KMS-11 (cell line): ENCODE measurements at regions not wholly inside any gene's neighbourhood (a gene's known extent, or its start where the extent isn't known, plus 50 kb on each side); places are given as distances from the start of the nearest gene placed in this dataset.

Experiments used
- H2AFZ ChIP-seq: fragments of 200-600 bp; sonication (generic); 2 replicates; pipeline ENCODE4 v1.6.1; 2016; ENCODE audit warnings: antibody characterized with exemption, mixed run types, low read depth
- H3K27ac ChIP-seq: fragments of 200-600 bp; sonication (generic); 2 replicates; pipeline ENCODE4 v1.6.1; 2016; ENCODE audit warnings: mild to moderate bottlenecking, mixed run types
- H3K27me3 ChIP-seq: fragments of 200-600 bp; sonication (generic); 2 replicates; pipeline ENCODE4 v1.6.1; 2017; ENCODE audit warnings: mild to moderate bottlenecking, low read depth, mixed run types, moderate library complexity; ENCODE audit not compliant: insufficient read depth
- H3K36me3 ChIP-seq: fragments of 200-600 bp; sonication (generic); 2 replicates; pipeline ENCODE4 v1.6.1; 2017; ENCODE audit warnings: mild to moderate bottlenecking, mixed run types; ENCODE audit not compliant: insufficient read depth
- H3K4me1 ChIP-seq: fragments of 200-600 bp; sonication (generic); 2 replicates; pipeline ENCODE4 v1.6.1; 2016; ENCODE audit warnings: mild to moderate bottlenecking, low read depth, mixed run types; ENCODE audit not compliant: poor library complexity, severe bottlenecking
- H3K4me2 ChIP-seq: fragments of 200-600 bp; sonication (generic); 2 replicates; pipeline ENCODE4 v1.7.0; 2016; ENCODE audit warnings: mild to moderate bottlenecking, mixed run types
- H3K4me3 ChIP-seq: fragments of 200-600 bp; sonication (generic); IDR thresholded peaks from 2 replicates; pipeline ENCODE4 v1.6.1; 2017; ENCODE audit warnings: low read depth, low read length, mixed read lengths; ENCODE audit not compliant: insufficient read depth
- H3K79me2 ChIP-seq: fragments of 200-600 bp; sonication (generic); 2 replicates; pipeline ENCODE4 v1.6.1; 2016; ENCODE audit warnings: low read depth, mixed run types; ENCODE audit not compliant: insufficient read depth
- H3K9ac ChIP-seq: fragments of 200-600 bp; sonication (generic); 2 replicates; pipeline ENCODE4 v1.6.1; 2016; ENCODE audit warnings: mild to moderate bottlenecking, mixed run types
- H4K20me1 ChIP-seq: fragments of 200-600 bp; sonication (generic); 2 replicates; pipeline ENCODE4 v1.6.1; 2016; ENCODE audit warnings: mild to moderate bottlenecking, mixed run types; ENCODE audit not compliant: insufficient read depth
- TF ChIP-seq, protein P1 (sequence below): fragments of 200-600 bp; sonication (generic); conservative IDR thresholded peaks from 2 replicates; pipeline ENCODE4 v1.6.1; 2017; ENCODE audit warnings: low read depth, mild to moderate bottlenecking, antibody characterized with exemption, low read length, moderate library complexity, mixed read lengths

DNA sequence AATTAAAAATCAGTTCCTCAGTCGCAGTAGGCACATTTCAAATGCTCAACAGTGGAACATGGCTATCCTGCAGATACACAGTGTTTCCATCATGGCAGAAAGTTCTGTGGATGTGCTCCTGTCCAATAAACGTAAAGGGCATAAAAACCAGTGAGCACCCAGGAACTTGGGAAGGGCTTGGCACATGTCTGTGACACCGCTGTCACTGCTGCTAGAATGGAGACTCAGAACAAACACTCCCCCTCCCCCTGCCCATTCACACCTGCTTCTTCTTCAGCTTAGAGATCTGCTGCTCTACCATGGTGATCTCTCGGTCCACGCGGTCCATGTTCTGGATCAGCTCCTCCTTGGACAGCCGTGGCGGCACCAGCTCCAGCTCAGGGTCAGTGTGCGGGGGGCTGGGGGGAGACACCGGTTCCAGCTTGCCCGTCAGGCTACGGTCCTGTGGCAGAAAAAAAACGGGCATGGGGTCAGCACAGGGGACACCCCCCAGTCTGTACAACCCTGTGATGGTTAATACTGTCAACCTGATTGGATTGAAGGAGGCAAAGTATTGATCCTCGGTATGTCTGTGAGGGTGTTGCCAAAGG is 94.6 kb downstream of the NCOR2 start:
- Histone ChIP-seq H2AFZ (no peak overlapping the region), H3K27ac (no peak overlapping the region), H3K4me3 (no peak overlapping the region), H3K9ac (no peak overlapping the region), H3K27me3 (no peaks in the 10 kb centered on the region), H4K20me1 (no peaks in the 10 kb centered on the region), H3K4me2 (no peak overlapping the region), H3K79me2 (no peaks in the 10 kb centered on the region), H3K36me3 (0 out of 2 replicates have a peak, but pooled peaks cover 3% of the 10 kb centered on the region), H3K4me1 (no peaks in the 10 kb centered on the region)
- TF ChIP-seq, protein P1, sequence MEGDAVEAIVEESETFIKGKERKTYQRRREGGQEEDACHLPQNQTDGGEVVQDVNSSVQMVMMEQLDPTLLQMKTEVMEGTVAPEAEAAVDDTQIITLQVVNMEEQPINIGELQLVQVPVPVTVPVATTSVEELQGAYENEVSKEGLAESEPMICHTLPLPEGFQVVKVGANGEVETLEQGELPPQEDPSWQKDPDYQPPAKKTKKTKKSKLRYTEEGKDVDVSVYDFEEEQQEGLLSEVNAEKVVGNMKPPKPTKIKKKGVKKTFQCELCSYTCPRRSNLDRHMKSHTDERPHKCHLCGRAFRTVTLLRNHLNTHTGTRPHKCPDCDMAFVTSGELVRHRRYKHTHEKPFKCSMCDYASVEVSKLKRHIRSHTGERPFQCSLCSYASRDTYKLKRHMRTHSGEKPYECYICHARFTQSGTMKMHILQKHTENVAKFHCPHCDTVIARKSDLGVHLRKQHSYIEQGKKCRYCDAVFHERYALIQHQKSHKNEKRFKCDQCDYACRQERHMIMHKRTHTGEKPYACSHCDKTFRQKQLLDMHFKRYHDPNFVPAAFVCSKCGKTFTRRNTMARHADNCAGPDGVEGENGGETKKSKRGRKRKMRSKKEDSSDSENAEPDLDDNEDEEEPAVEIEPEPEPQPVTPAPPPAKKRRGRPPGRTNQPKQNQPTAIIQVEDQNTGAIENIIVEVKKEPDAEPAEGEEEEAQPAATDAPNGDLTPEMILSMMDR, result no peak

- H3K4me2 ChIP-seq, result no peak overlapping the region
- H3K4me1 ChIP-seq, result no peaks in the 10 kb centered on the region
- H3K36me3 ChIP-seq, result 0 out of 2 replicates have a peak, but pooled peaks cover 3% of the 10 kb centered on the region
- TF ChIP-seq, protein P1, result no peak
- H4K20me1 ChIP-seq, result no peaks in the 10 kb centered on the region
- no peak overlapping the region for H3K4me3 ChIP-seq
- H2AFZ ChIP-seq, result no peak overlapping the region
- H3K27ac ChIP-seq, result no peak overlapping the region
- H3K27me3 ChIP-seq, result no peaks in the 10 kb centered on the region
- H3K9ac ChIP-seq, result no peak overlapping the region
- no peaks in the 10 kb centered on the region for H3K79me2 ChIP-seq
Observed at GRCh38 chr12:124471828-124472227, 95.6 kb downstream of the NCOR2 start.

DNA sequence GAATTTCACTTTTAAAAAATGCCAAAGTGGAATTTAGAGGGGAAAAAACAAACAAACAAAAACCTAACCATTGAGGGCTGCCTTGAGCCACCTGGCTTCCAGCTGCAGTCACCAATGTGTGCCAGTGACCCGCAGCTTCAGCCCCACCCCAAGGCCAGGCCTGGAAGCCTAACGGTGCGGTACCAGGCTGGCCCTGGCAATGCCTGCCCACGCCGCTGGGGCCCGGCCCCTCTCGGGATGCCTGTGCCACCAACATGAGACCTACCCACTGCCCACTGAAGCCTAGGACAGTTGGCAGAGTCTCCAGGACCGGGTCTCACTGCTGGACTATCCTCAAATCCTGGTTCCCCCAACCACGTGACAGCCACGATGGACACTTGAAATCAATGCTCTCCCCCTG is 96.6 kb downstream of the NCOR2 start:
- H3K4me1 ChIP-seq, result no peaks in the 10 kb centered on the region
- TF ChIP-seq, protein P1, result no peak
- no peaks in the 10 kb centered on the region for H3K36me3 ChIP-seq
- H2AFZ ChIP-seq, result no peak overlapping the region
- H4K20me1 ChIP-seq, result no peaks in the 10 kb centered on the region
- no peaks in the 10 kb centered on the region for H3K79me2 ChIP-seq
- no peaks in the 10 kb centered on the region for H3K27me3 ChIP-seq
- no peak overlapping the region for H3K27ac ChIP-seq
- H3K9ac ChIP-seq, result no peak overlapping the region
- no peak overlapping the region for H3K4me3 ChIP-seq
- no peak overlapping the region for H3K4me2 ChIP-seq

DNA sequence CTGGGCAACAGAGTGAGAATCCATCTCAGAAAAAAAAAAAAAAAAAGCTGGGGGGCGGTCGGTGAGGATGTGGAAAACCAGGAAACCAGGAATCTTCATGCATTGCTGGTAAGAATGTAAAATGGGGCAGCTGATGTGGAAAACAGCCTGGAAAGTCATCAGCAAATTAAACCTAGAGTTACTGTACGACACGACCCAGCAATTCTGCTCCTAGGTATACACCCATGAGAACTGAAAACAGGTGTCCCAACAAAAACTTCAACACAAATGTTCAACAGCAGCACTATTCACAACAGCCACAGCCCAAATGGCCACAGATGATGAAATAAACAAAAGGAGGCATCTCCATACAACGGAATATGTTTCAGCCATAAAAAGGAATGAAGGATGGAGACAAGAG is 97.3 kb downstream of the NCOR2 start:
- Histone ChIP-seq H3K9ac (no peak overlapping the region), H3K4me2 (no peak overlapping the region), H3K27me3 (no peaks in the 10 kb centered on the region), H3K4me3 (no peak overlapping the region), H2AFZ (no peak overlapping the region), H3K36me3 (no peaks in the 10 kb centered on the region), H3K27ac (no peak overlapping the region), H4K20me1 (no peaks in the 10 kb centered on the region), H3K79me2 (no peaks in the 10 kb centered on the region), H3K4me1 (no peaks in the 10 kb centered on the region)
- TF ChIP-seq, protein P1, result no peak
